8988T (cell line): ENCODE measurements at regions not wholly inside any gene's neighbourhood (a gene's known extent, or its start where the extent isn't known, plus 50 kb on each side); places are given as distances from the start of the nearest gene placed in this dataset.
"Not testable (repeated sequence)": the region's sequence is repeated elsewhere in the genome, so short reads cannot be mapped to it uniquely, and the experiment has no call there.

Experiments
- DNase-seq: peaks from one replicate; pipeline ENCODE4 v3.0.0; 2011

DNA sequence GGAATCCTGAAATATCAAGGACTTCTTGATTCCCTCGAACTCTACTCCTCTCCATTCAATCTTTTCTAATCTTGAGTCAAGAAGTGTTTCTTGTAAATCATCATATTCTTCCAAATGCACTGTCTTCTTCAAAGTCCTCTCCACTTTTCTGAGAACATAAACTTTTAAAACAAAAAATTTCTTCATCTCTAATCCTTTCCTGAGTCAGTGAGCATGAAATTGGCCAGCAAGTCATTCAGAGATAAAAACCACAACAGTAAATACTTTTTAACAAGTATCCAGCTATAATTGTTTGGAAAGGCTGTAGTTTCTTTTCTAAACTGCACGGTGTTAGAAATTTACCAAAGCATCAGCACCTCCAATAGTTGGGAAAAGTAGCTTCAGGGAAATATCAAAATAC is 312.6 kb upstream of the GALNT5 start:
- no peak for DNase-seq

DNA sequence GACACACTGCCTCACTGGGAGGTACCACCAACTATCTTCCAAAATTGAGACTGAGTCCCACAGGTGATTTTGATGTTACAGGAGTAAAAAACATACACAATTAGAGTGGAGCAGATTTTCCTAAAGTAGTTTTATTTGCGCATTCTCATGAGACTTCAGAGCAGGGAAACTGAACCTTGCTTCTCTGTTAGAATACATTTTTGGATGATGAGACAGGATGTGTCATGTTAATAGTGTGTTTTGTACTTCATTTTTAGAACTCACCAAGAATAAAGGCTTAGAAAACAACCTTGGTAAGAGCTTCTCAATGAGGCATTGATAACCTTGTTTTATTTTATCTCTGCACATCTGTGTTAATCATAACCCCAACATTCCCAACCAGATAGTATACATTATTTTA is 310.2 kb upstream of the GALNT5 start:
- DNase-seq: no peak

DNA sequence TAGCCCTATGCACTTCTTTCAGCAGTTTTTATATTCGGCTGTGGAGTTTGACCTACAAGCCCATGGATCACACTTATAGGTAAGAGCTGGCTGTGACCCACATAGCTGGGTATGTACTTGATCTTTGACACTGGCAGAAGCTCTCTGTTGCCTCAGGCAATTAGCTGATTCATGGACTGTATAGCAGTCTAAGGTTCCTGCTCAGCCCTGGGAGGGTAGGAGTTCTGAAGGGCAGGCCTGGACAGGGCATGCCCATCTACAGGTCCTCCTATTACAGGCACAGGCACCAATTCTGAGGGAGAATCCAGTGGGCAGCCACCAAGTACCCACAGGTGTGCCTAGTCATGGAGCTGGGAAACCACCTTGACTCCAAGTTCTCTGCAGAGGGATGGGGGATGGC is 301.8 kb upstream of the GALNT5 start:
- DNase-seq: no peak

DNA sequence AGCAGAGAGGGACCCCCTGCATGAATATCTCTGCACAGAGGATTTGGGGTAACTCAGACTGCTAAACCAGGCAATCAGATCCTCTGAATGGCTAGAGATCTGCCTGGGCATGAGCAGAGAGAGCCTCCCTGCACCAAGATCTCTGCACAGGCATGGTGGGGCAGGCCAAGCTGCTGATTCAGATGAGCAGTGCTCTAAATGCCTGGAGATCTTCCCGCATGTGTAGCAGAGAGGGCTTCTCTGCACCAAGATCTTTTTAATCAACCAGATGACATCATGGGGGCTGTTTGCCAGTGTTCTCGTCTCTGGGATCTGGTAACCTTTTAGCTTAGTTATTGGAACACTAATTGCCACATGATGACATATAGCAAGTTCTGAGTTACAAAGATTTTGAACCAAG is 301.3 kb upstream of the GALNT5 start:
- DNase-seq: no peak

DNA sequence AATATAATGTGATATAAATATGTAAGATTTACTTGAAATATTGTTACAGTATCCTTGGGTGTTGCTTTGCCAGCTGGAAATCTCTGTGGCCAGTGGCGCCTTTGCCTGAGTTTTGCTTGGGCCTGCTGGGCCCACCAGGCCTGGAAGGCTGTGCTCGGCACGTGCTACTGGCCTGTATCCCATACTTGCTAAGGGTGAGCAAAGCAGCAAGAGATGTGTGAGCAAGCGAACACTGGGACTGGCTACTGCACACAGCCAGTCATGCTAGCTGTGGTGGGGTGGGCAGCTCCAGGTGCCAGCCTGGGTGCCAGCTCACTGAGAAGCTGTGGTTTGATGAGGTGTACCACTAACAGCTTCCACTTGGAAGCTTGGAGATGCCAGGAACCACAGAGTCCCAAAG is 299.1 kb upstream of the GALNT5 start:
- no peak for DNase-seq

GRCh38 chr2:156959481-156959880 is 298.0 kb upstream of the GALNT5 start:
- no peak for DNase-seq

GRCh38 chr2:156982615-156983014 is 274.9 kb upstream of the GALNT5 start:
- DNase-seq: no peak

GRCh38 chr2:156986339-156986988 is 271.0 kb upstream of the GALNT5 start:
- no peak for DNase-seq

DNA sequence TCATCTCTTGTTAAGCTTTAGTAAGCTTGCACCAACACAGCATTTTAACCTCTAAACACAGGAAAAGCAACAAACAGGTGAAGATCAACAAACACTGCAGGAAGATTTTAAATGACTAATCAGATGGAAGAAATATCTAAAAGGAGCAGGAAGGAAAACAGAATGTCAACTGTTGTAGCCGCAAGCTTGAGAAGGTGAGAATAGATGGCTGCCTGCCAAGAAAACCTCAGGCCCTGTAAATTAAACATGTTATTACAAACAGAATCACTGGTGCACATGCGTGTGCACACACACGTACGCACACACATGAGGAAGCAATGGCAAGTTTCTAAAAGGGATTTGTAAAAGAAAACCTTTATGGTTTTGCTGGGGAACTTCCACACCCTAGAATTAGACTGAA is 257.8 kb upstream of the GALNT5 start:
- no peak for DNase-seq

DNA sequence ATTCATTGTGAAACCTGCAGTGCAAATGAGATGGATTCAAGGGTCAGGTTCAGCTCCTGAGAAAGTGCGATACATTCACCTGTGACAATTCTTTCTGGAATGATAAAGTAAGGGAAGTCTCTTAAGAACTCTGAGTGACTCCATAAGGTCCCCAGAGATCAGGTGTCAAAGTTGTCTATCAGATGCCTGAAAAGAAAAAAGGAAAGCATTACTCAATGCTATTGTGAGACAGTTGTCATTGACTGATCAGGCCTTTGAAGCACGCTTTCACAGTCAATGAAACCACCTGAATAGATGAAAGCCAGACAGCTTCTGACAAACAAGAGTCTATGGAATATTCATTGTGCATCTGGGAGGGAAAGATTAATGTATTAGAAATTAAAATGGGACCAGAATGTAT is 252.7 kb upstream of the GALNT5 start:
- no peak for DNase-seq

- no peak for DNase-seq
Measured at GRCh38 chr2:157015015-157015575, 242.4 kb upstream of the GALNT5 start.

GRCh38 chr2:157023264-157023663 is 234.2 kb upstream of the GALNT5 start:
- not testable (repeated sequence) for DNase-seq

GRCh38 chr2:157024129-157024528 is 233.4 kb upstream of the GALNT5 start:
- no peak for DNase-seq

DNA sequence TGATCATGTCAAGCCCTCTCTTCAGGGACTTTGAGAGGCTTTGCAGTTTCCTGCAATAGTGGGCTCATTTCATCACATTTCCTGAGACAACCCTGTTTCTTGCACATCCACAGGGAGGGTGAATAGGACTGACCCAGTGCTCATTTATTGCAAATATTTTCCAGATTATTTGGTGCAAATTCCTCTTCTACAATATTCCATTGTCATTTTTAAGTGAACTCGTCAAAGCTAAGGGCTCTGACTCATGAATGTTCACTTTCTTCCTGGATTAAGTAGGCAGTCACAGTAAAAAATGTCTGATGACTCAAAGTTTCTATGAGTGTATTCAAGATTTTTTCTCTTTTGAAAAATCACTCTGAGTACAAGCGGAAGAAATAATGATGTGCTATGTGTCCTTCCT is 225.5 kb upstream of the GALNT5 start:
- DNase-seq: peak; percentile 17

DNA sequence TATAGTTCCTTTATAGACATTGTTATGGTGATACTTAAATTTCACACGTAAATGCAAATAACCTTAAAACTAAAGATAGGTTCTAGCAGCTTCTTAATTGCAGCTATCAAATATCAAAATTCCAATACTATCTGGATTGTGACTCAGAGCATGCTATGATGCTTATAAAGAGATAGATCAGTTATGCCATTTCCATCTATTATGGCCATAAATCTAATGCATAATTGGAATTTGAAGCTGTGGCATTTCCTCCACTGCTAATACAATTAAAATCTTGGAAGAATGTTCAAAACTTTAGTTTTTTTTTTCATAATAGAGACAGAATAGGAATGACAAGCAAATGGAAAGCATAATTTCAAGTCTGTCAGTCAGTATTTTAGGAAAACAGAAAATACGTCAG is 220.8 kb upstream of the GALNT5 start:
- no peak for DNase-seq

GRCh38 chr2:157043786-157044185 is 213.7 kb upstream of the GALNT5 start:
- no peak for DNase-seq

DNA sequence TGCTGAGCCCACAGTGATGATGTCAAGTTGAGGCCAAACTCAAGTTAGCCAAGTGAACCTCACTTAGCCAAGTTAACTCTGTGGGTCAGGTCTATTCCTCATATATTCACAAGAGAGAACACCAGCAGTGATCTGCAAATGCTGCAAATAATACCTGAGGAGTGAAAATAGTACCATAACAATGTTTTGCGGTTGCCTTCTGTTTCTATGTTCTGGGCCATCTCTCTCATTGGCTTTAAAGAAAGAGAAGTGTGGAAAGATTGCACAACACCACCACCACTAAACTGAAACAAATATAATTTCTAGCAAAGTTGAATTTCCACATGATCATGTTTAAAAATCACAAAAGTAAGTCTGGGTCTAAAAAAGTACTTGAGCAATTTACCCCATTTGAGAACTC is 211.1 kb upstream of the GALNT5 start:
- DNase-seq: no peak

DNA sequence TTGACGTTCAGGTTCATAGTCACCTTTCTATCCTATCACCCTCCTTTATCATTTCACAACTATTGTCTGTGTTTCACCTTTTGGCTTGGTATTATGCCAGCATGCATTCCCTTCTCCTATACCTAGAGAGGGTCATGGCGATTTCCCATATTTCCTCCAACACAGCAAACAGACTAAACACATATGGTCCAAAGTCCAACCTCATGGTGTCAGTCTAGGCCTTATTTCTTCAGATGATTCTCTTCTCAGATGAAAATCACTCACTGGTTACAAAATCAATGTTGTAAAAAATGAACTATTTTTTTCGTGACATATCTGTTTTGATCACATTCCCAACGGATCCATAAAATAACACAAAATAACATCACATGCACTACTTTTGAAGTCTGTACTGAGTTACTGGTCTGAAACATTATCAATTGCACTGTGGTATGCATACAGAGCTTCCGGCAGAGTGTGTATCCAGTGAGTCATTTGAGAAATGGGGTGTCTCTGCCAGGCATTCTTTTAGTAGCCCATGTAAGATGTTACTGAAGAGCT is 204.8 kb upstream of the GALNT5 start:
- DNase-seq: no peak

- no peak for DNase-seq
Measured at GRCh38 chr2:157053876-157054275, 203.6 kb upstream of the GALNT5 start.

DNA sequence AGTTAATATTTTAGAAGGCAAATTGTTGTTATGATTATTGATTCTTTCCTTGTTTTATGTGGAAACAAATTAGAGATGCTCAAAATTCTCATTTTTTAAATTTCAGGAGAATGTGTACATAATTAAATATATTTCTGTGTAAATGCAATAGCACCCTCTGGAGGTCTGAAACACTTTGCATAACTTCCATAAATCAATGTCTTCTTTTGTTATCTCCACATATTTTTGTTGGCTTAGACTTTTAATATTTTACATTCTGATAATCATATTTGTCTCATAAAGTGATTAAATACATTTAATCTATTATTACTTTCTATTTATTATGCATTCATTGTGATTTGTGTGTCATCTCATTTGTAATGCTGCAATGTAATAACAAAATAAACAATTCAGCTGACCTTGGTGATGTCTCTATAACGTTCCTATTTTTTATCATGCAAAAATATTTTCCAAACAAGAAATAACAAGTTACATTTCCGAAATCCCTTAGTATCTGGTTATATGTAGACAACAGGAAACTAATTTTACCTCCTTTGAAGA is 201.8 kb upstream of the GALNT5 start:
- no peak for DNase-seq

- DNase-seq: no peak
Measured at GRCh38 chr2:157056200-157056676, 201.3 kb upstream of the GALNT5 start.

DNA sequence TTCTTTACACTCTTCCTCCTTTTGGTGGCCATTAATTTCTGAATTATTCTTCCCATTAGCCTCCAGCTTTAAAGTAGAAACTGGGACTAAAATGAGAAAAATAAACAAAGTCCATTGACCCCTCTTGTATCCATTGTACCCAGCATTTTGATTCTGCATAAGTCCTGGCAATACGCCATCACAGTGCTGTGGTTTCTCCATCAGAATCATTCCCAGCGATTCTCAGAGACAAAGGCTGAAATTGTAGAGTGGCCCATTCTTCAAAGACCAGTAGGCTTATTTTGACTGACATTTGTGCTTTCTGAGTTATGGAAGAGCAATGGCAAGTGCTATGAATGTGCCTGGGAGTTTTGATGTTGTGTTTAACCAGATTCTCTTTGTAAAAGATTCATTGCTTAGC is 199.3 kb upstream of the GALNT5 start:
- DNase-seq: no peak

- DNase-seq: no peak
Measured at GRCh38 chr2:157059036-157059435, 198.5 kb upstream of the GALNT5 start.

GRCh38 chr2:157061799-157062198 is 195.7 kb upstream of the GALNT5 start:
- DNase-seq: no peak

- DNase-seq: no peak
Measured at GRCh38 chr2:157067562-157067961, 189.9 kb upstream of the GALNT5 start.
